SK-N-SH treated with all-trans-retinoic acid at 6 μM for 48 hours (cell line): ENCODE measurements at regions not wholly inside any gene's neighbourhood (a gene's known extent, or its start where the extent isn't known, plus 50 kb on each side); places are given as distances from the start of the nearest gene placed in this dataset.

Experiments
- ATAC-seq: fragments of 200-7000 bp; cut with Tn5 transposase; 3 replicates; pipeline ENCODE4 v1.9.1; 2020; ENCODE audit warnings: mild to moderate bottlenecking, moderate library complexity
- ARNTL ChIP-seq: fragments of 450-650 bp; formaldehyde crosslinking; IDR thresholded peaks from 2 replicates; pipeline ENCODE4 v1.5.0; 2020; ENCODE audit warnings: low read depth, mild to moderate bottlenecking, moderate library complexity, borderline replicate concordance
- BACH2 ChIP-seq: fragments of 250-450 bp; sonication (Bioruptor Pico); IDR thresholded peaks from 2 replicates; pipeline ENCODE4 v1.9.0; 2021; ENCODE audit warnings: mild to moderate bottlenecking, borderline replicate concordance
- CSDC2 ChIP-seq: fragments of 250-450 bp; sonication (Bioruptor Pico); IDR thresholded peaks from 2 replicates; pipeline ENCODE4 v1.5.0; 2020; ENCODE audit warnings: mild to moderate bottlenecking, moderate library complexity
- ESRRG ChIP-seq: fragments of 250-450 bp; sonication (Bioruptor Pico); IDR thresholded peaks from 2 replicates; pipeline ENCODE4 v1.6.1; 2021; ENCODE audit warnings: mild to moderate bottlenecking
- GLIS3 ChIP-seq: fragments of 250-450 bp; sonication (Bioruptor Pico); IDR thresholded peaks from 2 replicates; pipeline ENCODE4 v1.5.0; 2020; ENCODE audit warnings: mild to moderate bottlenecking, moderate library complexity
- ISL1 ChIP-seq: fragments of 250-450 bp; sonication (Bioruptor Pico); IDR thresholded peaks from 2 replicates; pipeline ENCODE4 v2.1.2; 2022; ENCODE audit warnings: mild to moderate bottlenecking, moderate library complexity
- OSR1 ChIP-seq: fragments of 250-450 bp; sonication (Bioruptor Pico); IDR thresholded peaks from 2 replicates; pipeline ENCODE4 v1.8.0; 2022; ENCODE audit warnings: moderate library complexity, mild to moderate bottlenecking, inconsistent platforms
- PATZ1 ChIP-seq: fragments of 250-450 bp; sonication (Bioruptor Pico); IDR thresholded peaks from 2 replicates; pipeline ENCODE4 v1.8.0; 2020; ENCODE audit warnings: mild to moderate bottlenecking, moderate library complexity, borderline replicate concordance
- POU6F1 ChIP-seq: fragments of 250-450 bp; sonication (Bioruptor Pico); IDR thresholded peaks from 2 replicates; pipeline ENCODE4 v1.8.0; 2021; ENCODE audit warnings: low read depth, mild to moderate bottlenecking, moderate library complexity, borderline replicate concordance
- PPARA ChIP-seq: fragments of 250-450 bp; sonication (Bioruptor Pico); IDR thresholded peaks from 2 replicates; pipeline ENCODE4 v1.5.0; 2020; ENCODE audit warnings: mild to moderate bottlenecking, borderline replicate concordance
- RARB ChIP-seq: fragments of 250-450 bp; sonication (Bioruptor Pico); IDR thresholded peaks from 2 replicates; pipeline ENCODE4 v1.8.0; 2021; ENCODE audit warnings: mild to moderate bottlenecking, moderate library complexity
- SNAI2 ChIP-seq: fragments of 250-450 bp; sonication (Bioruptor Pico); IDR thresholded peaks from 2 replicates; pipeline ENCODE4 v1.5.0; 2020; ENCODE audit warnings: mild to moderate bottlenecking, moderate library complexity
- TCF4 ChIP-seq: fragments of 250-450 bp; sonication (Bioruptor Pico); IDR thresholded peaks from 2 replicates; pipeline ENCODE4 v1.8.0; 2021; ENCODE audit warnings: mild to moderate bottlenecking, moderate library complexity, borderline replicate concordance
- TOX ChIP-seq: fragments of 250-450 bp; sonication (Bioruptor Pico); IDR thresholded peaks from 2 replicates; pipeline ENCODE4 v1.8.0; 2021; ENCODE audit warnings: mild to moderate bottlenecking, moderate library complexity, borderline replicate concordance
- TSHZ2 ChIP-seq: fragments of 250-450 bp; sonication (Bioruptor Pico); IDR thresholded peaks from 2 replicates; pipeline ENCODE4 v1.5.0; 2020; ENCODE audit warnings: mild to moderate bottlenecking, moderate library complexity
- ZC3H10 ChIP-seq: fragments of 250-450 bp; sonication (Bioruptor Pico); IDR thresholded peaks from 2 replicates; pipeline ENCODE4 v1.5.1; 2021; ENCODE audit warnings: mild to moderate bottlenecking, moderate library complexity
- ZFP3 ChIP-seq: fragments of 250-450 bp; sonication (Bioruptor Pico); IDR thresholded peaks from 2 replicates; pipeline ENCODE4 v1.5.0; 2020; ENCODE audit warnings: mild to moderate bottlenecking, moderate library complexity
- ZFP30 ChIP-seq: fragments of 450-650 bp; formaldehyde crosslinking; IDR thresholded peaks from 2 replicates; pipeline ENCODE4 v1.5.0; 2022; ENCODE audit warnings: mild to moderate bottlenecking, moderate library complexity
- ZNF565 ChIP-seq: fragments of 450-650 bp; formaldehyde crosslinking; conservative IDR thresholded peaks from 2 replicates; pipeline ENCODE4 v1.5.0; 2020; ENCODE audit warnings: low read depth, mild to moderate bottlenecking, moderate library complexity
- ZNF70 ChIP-seq: fragments of 450-650 bp; formaldehyde crosslinking; IDR thresholded peaks from 2 replicates; pipeline ENCODE4 v1.5.0; 2020; ENCODE audit warnings: mild to moderate bottlenecking, moderate library complexity
- TF ChIP-seq, protein P1 (sequence below): fragments of 250-450 bp; sonication (Bioruptor Pico); IDR thresholded peaks from 2 replicates; pipeline ENCODE4 v1.5.1; 2020; ENCODE audit warnings: low read depth, mild to moderate bottlenecking, moderate library complexity
- TF ChIP-seq, protein P2 (sequence below): fragments of 250-450 bp; sonication (Bioruptor Pico); IDR thresholded peaks from 2 replicates; pipeline ENCODE4 v1.5.1; 2021; ENCODE audit warnings: mild to moderate bottlenecking, moderate library complexity

DNA sequence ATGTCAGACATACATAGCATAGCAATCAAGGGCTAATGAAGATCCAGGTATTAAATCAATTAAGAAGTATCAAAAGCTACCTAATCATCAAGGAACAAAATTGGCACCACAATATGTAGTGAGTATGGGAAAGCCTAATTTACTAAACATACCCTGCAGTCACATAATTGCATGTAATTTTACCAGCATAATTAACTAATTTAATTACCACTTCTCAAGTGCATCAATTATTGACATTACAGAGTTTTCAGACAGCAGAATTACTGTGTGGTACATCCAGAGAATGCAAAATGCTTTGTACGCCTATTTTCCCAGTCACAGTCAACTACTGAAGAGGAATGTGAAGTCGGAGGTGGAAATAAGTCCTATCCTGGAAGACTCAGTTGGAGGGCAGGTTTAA, 279.0 kb upstream of the ID4 start:
- TF ChIP-seq RARB (CRISPR knock-in tag) (no peak), GLIS3 (CRISPR knock-in tag) (no peak), PATZ1 (CRISPR knock-in tag) (no peak), ZNF70 (CRISPR knock-in tag) (no peak)
- no peak for ATAC-seq

GRCh38 chr6:19558934-19559333, 278.2 kb upstream of the ID4 start:
- no peak for TF ChIP-seq ZNF70 (CRISPR knock-in tag)
- TF ChIP-seq, protein P1, sequence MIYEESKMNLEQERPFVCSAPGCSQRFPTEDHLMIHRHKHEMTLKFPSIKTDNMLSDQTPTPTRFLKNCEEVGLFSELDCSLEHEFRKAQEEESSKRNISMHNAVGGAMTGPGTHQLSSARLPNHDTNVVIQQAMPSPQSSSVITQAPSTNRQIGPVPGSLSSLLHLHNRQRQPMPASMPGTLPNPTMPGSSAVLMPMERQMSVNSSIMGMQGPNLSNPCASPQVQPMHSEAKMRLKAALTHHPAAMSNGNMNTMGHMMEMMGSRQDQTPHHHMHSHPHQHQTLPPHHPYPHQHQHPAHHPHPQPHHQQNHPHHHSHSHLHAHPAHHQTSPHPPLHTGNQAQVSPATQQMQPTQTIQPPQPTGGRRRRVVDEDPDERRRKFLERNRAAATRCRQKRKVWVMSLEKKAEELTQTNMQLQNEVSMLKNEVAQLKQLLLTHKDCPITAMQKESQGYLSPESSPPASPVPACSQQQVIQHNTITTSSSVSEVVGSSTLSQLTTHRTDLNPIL (CRISPR knock-in tag): no peak
- TF ChIP-seq TOX: no peak
- TF ChIP-seq ESRRG (CRISPR knock-in tag): no peak
- no peak for TF ChIP-seq BACH2 (CRISPR knock-in tag)
- TF ChIP-seq ZC3H10 (CRISPR knock-in tag): no peak
- no peak for TF ChIP-seq TSHZ2 (CRISPR knock-in tag)

GRCh38 chr6:19562468-19562867, 274.7 kb upstream of the ID4 start:
- TF ChIP-seq ZNF70 (CRISPR knock-in tag) (no peak), ZFP3 (CRISPR knock-in tag) (no peak), PPARA (CRISPR knock-in tag) (no peak), CSDC2 (CRISPR knock-in tag) (no peak), GLIS3 (CRISPR knock-in tag) (no peak), TCF4 (CRISPR knock-in tag) (no peak), BACH2 (CRISPR knock-in tag) (no peak), ZFP30 (CRISPR knock-in tag) (no peak), OSR1 (CRISPR knock-in tag) (no peak), ZC3H10 (CRISPR knock-in tag) (no peak), SNAI2 (CRISPR knock-in tag) (no peak), RARB (CRISPR knock-in tag) (no peak), ESRRG (CRISPR knock-in tag) (no peak), POU6F1 (CRISPR knock-in tag) (no peak), ISL1 (CRISPR knock-in tag) (no peak), ZNF565 (CRISPR knock-in tag) (no peak), ARNTL (CRISPR knock-in tag) (no peak), PATZ1 (CRISPR knock-in tag) (no peak)
- TF ChIP-seq, protein P1 (CRISPR knock-in tag): no peak
- TF ChIP-seq, protein P2, sequence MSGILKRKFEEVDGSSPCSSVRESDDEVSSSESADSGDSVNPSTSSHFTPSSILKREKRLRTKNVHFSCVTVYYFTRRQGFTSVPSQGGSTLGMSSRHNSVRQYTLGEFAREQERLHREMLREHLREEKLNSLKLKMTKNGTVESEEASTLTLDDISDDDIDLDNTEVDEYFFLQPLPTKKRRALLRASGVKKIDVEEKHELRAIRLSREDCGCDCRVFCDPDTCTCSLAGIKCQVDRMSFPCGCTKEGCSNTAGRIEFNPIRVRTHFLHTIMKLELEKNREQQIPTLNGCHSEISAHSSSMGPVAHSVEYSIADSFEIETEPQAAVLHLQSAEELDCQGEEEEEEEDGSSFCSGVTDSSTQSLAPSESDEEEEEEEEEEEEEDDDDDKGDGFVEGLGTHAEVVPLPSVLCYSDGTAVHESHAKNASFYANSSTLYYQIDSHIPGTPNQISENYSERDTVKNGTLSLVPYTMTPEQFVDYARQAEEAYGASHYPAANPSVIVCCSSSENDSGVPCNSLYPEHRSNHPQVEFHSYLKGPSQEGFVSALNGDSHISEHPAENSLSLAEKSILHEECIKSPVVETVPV: no peak
- ATAC-seq: no peak

More at GRCh38 chr6:19558934-19559333, 278.2 kb upstream of the ID4 start:
- ATAC-seq: no peak
